Common myeloid progenitor, CD34-positive (primary cell): ENCODE measurements at regions not wholly inside any gene's neighbourhood (a gene's known extent, or its start where the extent isn't known, plus 50 kb on each side); places are given as distances from the start of the nearest gene placed in this dataset.

Source experiments
- CTCF ChIA-PET: fragments of 350-600 bp; sonication (Branson Sonifier 250); formaldehyde crosslinking; loops from one replicate; lab custom pipeline; 2021; ENCODE audit warnings: antibody characterized with exemption; lab: Charles Lee
- POLR2A ChIA-PET: fragments of 350-600 bp; sonication (Branson Sonifier 250); formaldehyde crosslinking; loops from one replicate; lab custom pipeline; 2021; ENCODE audit warnings: antibody characterized with exemption; lab: Charles Lee
- DNase-seq, 3 donors: peaks; one replicate each; pipeline versions ENCODE4 v3.0.0 to v3.0.0-alpha.2; 2013
- H3K27ac ChIP-seq, 2 experiments: 1 replicate in 1 of 2; 2 replicates in 1 of 2; pipeline ENCODE4 v1.7.0; 2013; ENCODE audit warnings: inconsistent platforms in 2 of 2, low read length in 2 of 2, mild to moderate bottlenecking in 2 of 2, low read depth in 1 of 2, moderate library complexity in 1 of 2; ENCODE audit not compliant: severe bottlenecking in 2 of 2, insufficient read depth in 1 of 2, poor library complexity in 1 of 2
- H3K27me3 ChIP-seq, 5 experiments: replicated peaks in 2 of 5; 1 replicate in 3 of 5; 2 replicates in 2 of 5; pipeline versions ENCODE4 v1.6.1 to v1.7.0; 2013; ENCODE audit warnings: low read length in 4 of 5, mild to moderate bottlenecking in 2 of 5, moderate library complexity in 2 of 5, inconsistent platforms in 1 of 5; ENCODE audit not compliant: insufficient read depth in 5 of 5, control insufficient read depth in 4 of 5
- H3K36me3 ChIP-seq, 4 experiments: 1 replicate in 2 of 4; 2 replicates in 2 of 4; pipeline versions ENCODE4 v1.6.1 to v1.7.0; 2013; ENCODE audit warnings: low read length in 3 of 4, control low read depth in 1 of 4, mild to moderate bottlenecking in 1 of 4; ENCODE audit not compliant: control insufficient read depth in 4 of 4, insufficient read depth in 4 of 4
- H3K4me1 ChIP-seq, 4 experiments: 1 replicate in 3 of 4; 2 replicates in 1 of 4; pipeline versions ENCODE4 v1.6.1 to v1.7.1; 2013; ENCODE audit warnings: low read length in 3 of 4, mild to moderate bottlenecking in 3 of 4, control low read depth in 1 of 4, inconsistent platforms in 1 of 4, moderate library complexity in 1 of 4; ENCODE audit not compliant: control insufficient read depth in 4 of 4, insufficient read depth in 4 of 4; ENCODE audit errors: control extremely low read depth in 1 of 4
- H3K4me3 ChIP-seq, 7 experiments: 1 replicate in 4 of 7; 2 replicates in 3 of 7; pipeline versions ENCODE4 v1.5.1 to v1.7.0; 2013; ENCODE audit warnings: mild to moderate bottlenecking in 7 of 7, low read length in 6 of 7, moderate library complexity in 6 of 7, inconsistent platforms in 2 of 7, low read depth in 2 of 7, control low read depth in 1 of 7; ENCODE audit not compliant: insufficient read depth in 4 of 7, control insufficient read depth in 1 of 7; ENCODE audit errors: extremely low read depth in 1 of 7
- H3K9me3 ChIP-seq, 5 experiments: 1 replicate in 4 of 5; 2 replicates in 1 of 5; pipeline versions ENCODE4 v1.6.1 to v1.7.1; 2013; ENCODE audit warnings: low read length in 4 of 5, mild to moderate bottlenecking in 2 of 5, inconsistent platforms in 1 of 5, low read depth in 1 of 5, moderate library complexity in 1 of 5; ENCODE audit not compliant: control insufficient read depth in 4 of 5, insufficient read depth in 2 of 5; ENCODE audit errors: control extremely low read depth in 1 of 5
- WGBS: methylation state at CpG from one replicate; pipeline ENCODE4 v1.1.5; 2013; ENCODE audit not compliant: insufficient coverage; 5-methylcytosine and 5-hydroxymethylcytosine counted together

GRCh38 chr13:30564489-30564888 is 53.2 kb upstream of the USPL1 start:
- CTCF ChIA-PET = interaction anchor here (1.2 to 1.4 kb wide), 2 partner anchors 8 to 12 kb away, joined by 3 to 5 read pairs; no protein-coding TSS in a partner anchor
- POLR2A ChIA-PET = interaction anchor here (0.5 kb wide), 1 partner anchor 74 kb away, joined by 3 read pairs; no protein-coding TSS in a partner anchor
- H3K9me3 ChIP-seq = no peaks in the 10 kb centered on the region
- WGBS = no CpG with 5 or more reads among the region's 2 CpGs
- H3K27ac ChIP-seq = no peak overlapping the region
- DNase-seq = no peak
- no peaks in the 10 kb centered on the region for H3K27me3 ChIP-seq
- H3K36me3 ChIP-seq = no peaks in the 10 kb centered on the region
- no peaks in the 10 kb centered on the region for H3K4me1 ChIP-seq
- H3K4me3 ChIP-seq = no peak overlapping the region

GRCh38 chr13:30565658-30566057 is 52.1 kb upstream of the USPL1 start:
- no peaks in the 10 kb centered on the region for H3K36me3 ChIP-seq
- H3K4me3 ChIP-seq = no peak overlapping the region
- 100% methylated on average over 1 of the region's 1 CpG for WGBS
- H3K4me1 ChIP-seq = peaks cover 0 to 6% (median under 1%) of the 10 kb centered on the region in 4 experiments
- ChIA-PET POLR2A (no interaction called here), CTCF (interaction anchor here (1.2 to 1.4 kb wide), 2 partner anchors 9 to 13 kb away, joined by 3 to 5 read pairs; no protein-coding TSS in a partner anchor)
- H3K9me3 ChIP-seq = no peaks in the 10 kb centered on the region
- no peaks in the 10 kb centered on the region for H3K27me3 ChIP-seq
- H3K27ac ChIP-seq = no peak overlapping the region
- peak in 2 of 3 donors; percentile 45 to 48 for DNase-seq

- ChIA-PET CTCF (interaction anchor here (0.5 to 0.9 kb wide), 2 partner anchors 14 to 45 kb away, joined by 3 read pairs; no protein-coding TSS in a partner anchor), POLR2A (no interaction called here)
- WGBS = 100% methylated on average over 1 of the region's 2 CpGs
- Histone ChIP-seq H3K9me3 (no peaks in the 10 kb centered on the region), H3K27me3 (no peaks in the 10 kb centered on the region), H3K4me1 (peaks cover under 1 to 8% (median 6%) of the 10 kb centered on the region in 4 experiments), H3K4me3 (no peak overlapping the region), H3K27ac (no peak overlapping the region), H3K36me3 (no peaks in the 10 kb centered on the region)
- no peak for DNase-seq
These were observed 50.6 kb upstream of the USPL1 start for GRCh38 chr13:30567072-30567471.
